ENCODE measurements at regions not wholly inside any gene's neighbourhood (a gene's known extent, or its start where the extent isn't known, plus 50 kb on each side); places are given as distances from the start of the nearest gene placed in this dataset.

GRCh38 chr15:57816599-57816998, 110.1 kb downstream of the POLR2M start:
- TF ChIP-seq CTCF (IDR thresholded peaks at IDR 0.05; ENCODE audit: control insufficient read depth, insufficient read depth, low read depth, low read length, missing control alignments), result no peak
- H3K4me3 ChIP-seq (ENCODE audit: control insufficient read depth, low read depth, low read length), result no peak overlapping the region
- no peak for DNase-seq (ENCODE audit: low read depth)

GRCh38 chr15:57819646-57820045, 113.1 kb downstream of the POLR2M start:
- no peak overlapping the region for H3K4me3 ChIP-seq (ENCODE audit: control insufficient read depth, low read depth, low read length)
- DNase-seq (ENCODE audit: low read depth), result no peak
- no peak for TF ChIP-seq CTCF (IDR thresholded peaks at IDR 0.05; ENCODE audit: control insufficient read depth, insufficient read depth, low read depth, low read length, missing control alignments)

GRCh38 chr15:57820119-57820518, 113.6 kb downstream of the POLR2M start:
- no peak for TF ChIP-seq CTCF (IDR thresholded peaks at IDR 0.05; ENCODE audit: control insufficient read depth, insufficient read depth, low read depth, low read length, missing control alignments)
- no peak overlapping the region for H3K4me3 ChIP-seq (ENCODE audit: control insufficient read depth, low read depth, low read length)
- no peak for DNase-seq (ENCODE audit: low read depth)

GRCh38 chr15:57821826-57822225, 115.3 kb downstream of the POLR2M start:
- H3K4me3 ChIP-seq (ENCODE audit: control insufficient read depth, low read depth, low read length), result no peak overlapping the region
- no peak for TF ChIP-seq CTCF (IDR thresholded peaks at IDR 0.05; ENCODE audit: control insufficient read depth, insufficient read depth, low read depth, low read length, missing control alignments)
- DNase-seq (ENCODE audit: low read depth), result no peak

- TF ChIP-seq CTCF (IDR thresholded peaks at IDR 0.05; ENCODE audit: control insufficient read depth, insufficient read depth, low read depth, low read length, missing control alignments), result no peak
- no peak for DNase-seq (ENCODE audit: low read depth)
- H3K4me3 ChIP-seq (ENCODE audit: control insufficient read depth, low read depth, low read length), result no peak overlapping the region
These were observed 116.9 kb downstream of the POLR2M start for GRCh38 chr15:57823325-57823882.

GRCh38 chr15:57824186-57824585, 117.7 kb downstream of the POLR2M start:
- H3K4me3 ChIP-seq (ENCODE audit: control insufficient read depth, low read depth, low read length), result no peak overlapping the region
- TF ChIP-seq CTCF (IDR thresholded peaks at IDR 0.05; ENCODE audit: control insufficient read depth, insufficient read depth, low read depth, low read length, missing control alignments), result no peak
- no peak for DNase-seq (ENCODE audit: low read depth)

- no peak for DNase-seq (ENCODE audit: low read depth)
- no peak overlapping the region for H3K4me3 ChIP-seq (ENCODE audit: control insufficient read depth, low read depth, low read length)
- no peak for TF ChIP-seq CTCF (IDR thresholded peaks at IDR 0.05; ENCODE audit: control insufficient read depth, insufficient read depth, low read depth, low read length, missing control alignments)
These were observed 120.5 kb downstream of the POLR2M start for GRCh38 chr15:57827021-57827420.
